ENCODE measurements at regions not wholly inside any gene's neighbourhood (a gene's known extent, or its start where the extent isn't known, plus 50 kb on each side); places are given as distances from the start of the nearest gene placed in this dataset.

- no peak for DNase-seq (ENCODE audit: extremely low read depth, low read depth, low spot score)
Observed at GRCh38 chr9:86663905-86664304, 283.4 kb downstream of the GAS1 start.

- DNase-seq (ENCODE audit: extremely low read depth, low read depth, low spot score), result no peak
Observed at GRCh38 chr9:86662890-86663468, 284.3 kb downstream of the GAS1 start.

- DNase-seq (ENCODE audit: extremely low read depth, low read depth, low spot score), result no peak
Observed at GRCh38 chr9:86660146-86660943, 287.0 kb downstream of the GAS1 start.

GRCh38 chr9:86659413-86660046 lies 287.8 kb downstream of the GAS1 start:
- no peak for DNase-seq (ENCODE audit: extremely low read depth, low read depth, low spot score)

GRCh38 chr9:86655147-86655546 lies 292.2 kb downstream of the GAS1 start:
- DNase-seq (ENCODE audit: extremely low read depth, low read depth, low spot score), result no peak

GRCh38 chr9:86653466-86653865 lies 293.8 kb downstream of the GAS1 start:
- no peak for DNase-seq (ENCODE audit: extremely low read depth, low read depth, low spot score)

GRCh38 chr9:86652736-86653135 lies 294.6 kb downstream of the GAS1 start:
- no peak for DNase-seq (ENCODE audit: extremely low read depth, low read depth, low spot score)

GRCh38 chr9:86649913-86650312 lies 295.7 kb upstream of the TUT7 start:
- no peak for DNase-seq (ENCODE audit: extremely low read depth, low read depth, low spot score)

- DNase-seq (ENCODE audit: extremely low read depth, low read depth, low spot score), result no peak
Observed at GRCh38 chr9:86648828-86649170, 294.6 kb upstream of the TUT7 start.

GRCh38 chr9:86648156-86648827 lies 294.1 kb upstream of the TUT7 start:
- DNase-seq (ENCODE audit: extremely low read depth, low read depth, low spot score), result no peak

- DNase-seq (ENCODE audit: extremely low read depth, low read depth, low spot score), result no peak
Observed at GRCh38 chr9:86645303-86645702, 291.1 kb upstream of the TUT7 start.

GRCh38 chr9:86644675-86645034 lies 290.4 kb upstream of the TUT7 start:
- DNase-seq (ENCODE audit: extremely low read depth, low read depth, low spot score), result no peak

GRCh38 chr9:86643946-86644674 lies 289.9 kb upstream of the TUT7 start:
- DNase-seq (ENCODE audit: extremely low read depth, low read depth, low spot score), result no peak

GRCh38 chr9:86642721-86643120 lies 288.5 kb upstream of the TUT7 start:
- DNase-seq (ENCODE audit: extremely low read depth, low read depth, low spot score), result no peak

- DNase-seq (ENCODE audit: extremely low read depth, low read depth, low spot score), result no peak
Observed at GRCh38 chr9:86641970-86642369, 287.8 kb upstream of the TUT7 start.

GRCh38 chr9:86639899-86640379 lies 285.7 kb upstream of the TUT7 start:
- DNase-seq (ENCODE audit: extremely low read depth, low read depth, low spot score), result no peak

- DNase-seq (ENCODE audit: extremely low read depth, low read depth, low spot score), result no peak
Observed at GRCh38 chr9:86639287-86639686, 285.1 kb upstream of the TUT7 start.

- no peak for DNase-seq (ENCODE audit: extremely low read depth, low read depth, low spot score)
Observed at GRCh38 chr9:86638109-86638508, 283.9 kb upstream of the TUT7 start.

- DNase-seq (ENCODE audit: extremely low read depth, low read depth, low spot score), result no peak
Observed at GRCh38 chr9:86637515-86637914, 283.3 kb upstream of the TUT7 start.

GRCh38 chr9:86636519-86636918 lies 282.3 kb upstream of the TUT7 start:
- DNase-seq (ENCODE audit: extremely low read depth, low read depth, low spot score), result no peak

- no peak for DNase-seq (ENCODE audit: extremely low read depth, low read depth, low spot score)
Observed at GRCh38 chr9:86636038-86636437, 281.8 kb upstream of the TUT7 start.
